Stimulated activated CD4-positive, alpha-beta T cell treated with anti-CD3 and anti-CD28 coated beads, Interleukin-4, amount 100 ng/mL, for 1 hour (primary cell): ENCODE measurements at regions not wholly inside any gene's neighbourhood (a gene's known extent, or its start where the extent isn't known, plus 50 kb on each side); places are given as distances from the start of the nearest gene placed in this dataset.
"Not testable (repeated sequence)": the region's sequence is repeated elsewhere in the genome, so short reads cannot be mapped to it uniquely, and the experiment has no call there.

ENCODE experiments used
- DNase-seq: peaks from one replicate; pipeline ENCODE4 v3.0.0-alpha.2; 2020

DNA sequence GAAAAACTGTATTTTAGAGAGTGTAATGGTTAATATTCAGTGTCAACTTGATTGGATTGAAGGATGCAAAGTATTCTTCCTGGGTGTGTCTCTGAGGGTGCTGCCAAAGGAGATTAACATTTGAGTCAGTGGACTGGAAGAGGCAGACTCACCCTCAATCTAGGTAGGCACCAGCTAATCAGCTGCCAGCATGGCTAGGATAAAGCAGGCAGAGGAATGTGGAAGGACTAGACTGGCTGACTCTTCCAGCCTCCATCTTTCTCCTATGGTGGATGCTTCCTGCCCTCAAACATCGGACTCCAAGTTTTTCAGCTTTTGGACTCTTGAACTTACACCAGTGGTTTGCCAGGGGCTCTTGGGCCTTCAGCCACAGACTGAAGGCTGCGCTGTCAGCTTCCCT is 740.3 kb downstream of the RNF144A start:
- DNase-seq: not testable (repeated sequence)

DNA sequence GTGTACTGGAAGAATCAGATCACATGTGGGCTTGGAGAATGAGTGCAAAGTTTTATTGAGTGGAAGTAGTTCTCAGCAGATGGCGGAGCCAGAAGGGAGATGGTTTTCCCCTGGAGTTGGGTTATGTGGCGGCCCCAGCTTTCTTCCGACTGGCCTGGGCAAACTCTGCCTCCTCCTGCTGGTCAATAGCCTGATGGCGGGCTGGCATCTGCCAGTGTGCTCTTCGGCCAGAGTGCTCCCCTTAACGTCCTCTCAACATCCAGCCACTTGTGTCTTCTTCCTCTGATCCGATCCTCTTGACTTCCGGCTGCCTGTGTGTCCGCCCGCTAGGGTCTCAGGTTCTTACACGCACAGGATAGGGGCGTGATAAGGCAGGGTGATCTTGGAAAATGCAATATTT is 741.3 kb downstream of the RNF144A start:
- DNase-seq: no peak

DNA sequence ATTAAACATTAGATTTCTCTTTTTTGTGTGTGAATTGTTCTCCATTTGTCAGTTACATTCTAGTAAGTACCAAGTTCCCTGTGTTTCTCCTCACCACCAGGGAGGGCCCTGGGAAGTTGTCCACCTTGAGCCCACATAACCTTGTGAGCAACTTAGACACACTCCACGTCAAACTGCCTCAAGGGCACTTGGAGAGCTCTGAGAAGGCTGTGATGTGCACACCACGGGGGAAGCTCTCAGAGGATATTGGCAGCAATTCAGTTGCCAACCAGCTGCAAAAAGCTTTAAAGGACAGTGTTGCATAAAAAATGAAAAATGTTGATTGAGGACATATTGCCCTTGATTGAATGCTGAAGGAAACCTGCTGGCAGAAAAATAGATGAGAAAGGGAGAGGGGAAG is 743.6 kb downstream of the RNF144A start:
- DNase-seq: no peak

DNA sequence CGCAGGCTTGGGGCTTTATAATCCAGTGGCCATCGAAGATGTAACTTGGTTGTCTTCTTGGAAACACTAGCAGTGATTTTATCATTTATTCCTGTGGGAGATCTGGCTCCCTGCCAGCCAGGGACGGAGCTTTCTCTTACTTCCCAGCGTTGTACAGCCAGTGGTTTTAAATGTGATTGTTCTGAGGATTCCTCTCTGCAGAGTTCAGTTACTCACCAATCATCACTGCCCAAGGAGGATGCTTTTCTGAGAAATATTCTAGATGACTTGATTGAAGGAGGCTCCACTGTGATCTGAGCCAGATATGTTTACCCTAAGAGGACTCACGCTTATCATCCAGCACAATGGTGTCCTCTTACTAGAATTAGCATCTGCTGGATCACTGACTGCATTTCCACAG is 744.3 kb downstream of the RNF144A start:
- no peak for DNase-seq

- no peak for DNase-seq
These were observed 748.7 kb downstream of the RNF144A start for GRCh38 chr2:7665880-7666279.

DNA sequence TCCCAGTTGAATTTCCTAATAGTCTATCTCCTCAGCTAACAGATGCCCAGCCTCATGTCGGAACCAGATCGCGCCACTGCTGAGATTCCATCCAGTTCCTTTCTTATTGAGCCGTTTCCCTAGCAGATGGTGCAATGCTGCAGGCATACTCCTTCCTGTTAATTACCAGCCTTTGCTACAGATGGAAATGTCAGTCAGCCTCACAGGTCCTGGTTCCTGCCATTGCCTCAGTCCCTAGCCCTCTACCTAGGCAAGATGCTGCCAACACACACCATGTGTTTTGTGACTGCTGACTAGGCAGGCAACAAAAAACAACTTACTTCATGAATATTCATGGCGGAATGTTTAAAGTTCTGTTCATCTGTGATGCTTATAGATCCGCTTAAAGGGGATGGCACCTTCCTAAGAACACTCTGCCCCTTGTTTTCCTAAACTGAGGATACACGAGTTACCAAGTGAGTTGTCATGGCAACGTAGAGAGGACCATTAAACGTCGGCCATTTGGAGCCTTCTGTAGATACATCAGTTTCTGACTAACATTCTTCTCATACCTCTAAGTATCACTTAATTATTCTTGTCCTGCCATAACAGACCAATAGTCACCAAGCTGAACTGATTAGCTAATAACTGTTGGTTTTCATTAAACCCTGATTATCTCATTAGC is 749.5 kb downstream of the RNF144A start:
- DNase-seq: no peak

DNA sequence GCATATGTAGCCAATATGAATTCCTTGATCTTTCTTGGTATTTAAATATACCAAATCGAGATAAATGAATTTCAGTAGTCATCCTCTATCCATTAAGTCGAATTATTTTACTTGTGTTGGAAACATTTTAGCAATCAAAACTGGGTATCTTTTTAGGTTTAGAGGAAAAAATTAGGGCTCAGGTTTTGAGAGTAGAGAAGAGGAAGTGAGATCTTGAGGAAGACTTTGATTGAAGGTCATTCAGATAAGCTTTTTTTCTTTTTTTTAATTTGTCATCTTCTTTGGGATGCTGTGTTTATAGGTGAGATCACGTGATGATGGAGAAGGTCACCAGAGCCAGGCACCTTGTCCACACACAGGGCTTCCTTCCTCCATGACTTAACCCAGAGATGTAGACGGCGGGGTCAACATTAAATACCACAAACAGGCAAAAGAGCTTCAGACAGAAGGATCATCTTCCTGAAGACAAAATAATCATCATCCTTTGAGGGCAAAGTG is 750.1 kb downstream of the RNF144A start:
- DNase-seq: no peak

GRCh38 chr2:7670905-7671641 is 753.9 kb downstream of the RNF144A start:
- DNase-seq: no peak

GRCh38 chr2:7672027-7672684 is 754.9 kb downstream of the RNF144A start:
- peak; percentile 51 for DNase-seq

GRCh38 chr2:7672685-7673071 is 755.5 kb downstream of the RNF144A start:
- no peak for DNase-seq

DNA sequence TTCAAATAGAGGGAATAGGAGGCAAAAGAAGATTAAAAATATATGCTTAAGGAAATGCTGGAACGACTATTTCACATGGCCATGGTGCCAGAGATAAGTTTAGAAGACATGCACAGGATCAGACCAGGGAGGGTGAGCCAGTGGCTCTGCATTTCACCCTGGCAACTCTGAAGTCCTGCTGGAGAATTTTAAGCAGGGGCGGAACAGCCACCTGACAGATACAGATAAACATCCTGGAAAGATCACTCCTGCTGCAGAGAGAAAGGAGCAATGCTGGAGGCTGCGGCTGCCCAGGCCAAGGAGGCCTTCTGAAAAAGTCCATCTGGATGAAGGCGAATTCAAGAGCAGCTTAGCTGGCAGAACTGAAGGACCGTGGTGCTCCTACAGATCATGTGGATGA is 755.9 kb downstream of the RNF144A start:
- no peak for DNase-seq

GRCh38 chr2:7673853-7674252 is 756.6 kb downstream of the RNF144A start:
- no peak for DNase-seq

DNA sequence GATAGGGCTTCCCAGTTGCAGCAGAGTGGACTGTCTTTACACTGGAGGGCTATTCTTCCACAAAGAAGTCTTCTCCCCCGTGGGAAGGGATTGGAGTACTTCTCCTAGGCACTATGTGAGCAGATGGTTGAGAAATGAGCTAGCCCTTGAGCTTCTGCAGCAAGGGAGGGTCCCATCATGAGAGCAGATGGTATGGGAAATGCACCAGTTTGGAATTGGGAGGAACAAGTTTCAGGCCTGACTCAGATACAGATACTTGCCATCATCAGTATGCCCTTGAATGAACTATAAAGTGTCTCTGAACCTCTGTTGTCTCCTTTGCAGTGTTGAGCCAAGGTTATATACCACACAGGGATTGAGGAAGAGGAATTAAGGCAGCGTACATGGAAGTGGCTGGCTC is 757.4 kb downstream of the RNF144A start:
- DNase-seq: no peak

DNA sequence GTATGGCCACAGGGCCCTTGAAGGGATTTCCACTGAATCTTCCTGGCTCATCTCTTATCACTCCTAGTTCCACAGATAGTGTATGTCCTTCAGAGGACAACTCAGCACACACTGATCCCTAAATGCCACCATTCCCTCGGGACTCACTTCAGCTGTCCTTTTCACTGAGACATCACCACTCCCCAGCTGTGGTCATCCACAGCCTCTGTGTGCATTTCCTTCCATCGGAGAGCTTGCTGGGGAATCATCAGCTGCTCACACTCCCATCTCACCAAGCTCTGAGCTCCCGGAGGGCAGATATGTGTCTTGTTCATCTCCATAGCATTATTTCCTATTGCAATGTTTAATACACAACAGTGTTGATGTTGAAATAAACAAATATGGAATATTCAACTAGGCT is 759.5 kb downstream of the RNF144A start:
- no peak for DNase-seq

GRCh38 chr2:7681881-7682461 is 764.8 kb downstream of the RNF144A start:
- DNase-seq: no peak

- DNase-seq: no peak
These were observed 766.0 kb downstream of the RNF144A start for GRCh38 chr2:7683196-7683595.

- DNase-seq: no peak
These were observed 766.5 kb downstream of the RNF144A start for GRCh38 chr2:7683708-7684107.

GRCh38 chr2:7685342-7686015 is 768.3 kb downstream of the RNF144A start:
- DNase-seq: no peak

GRCh38 chr2:7686016-7686385 is 768.8 kb downstream of the RNF144A start:
- DNase-seq: no peak

DNA sequence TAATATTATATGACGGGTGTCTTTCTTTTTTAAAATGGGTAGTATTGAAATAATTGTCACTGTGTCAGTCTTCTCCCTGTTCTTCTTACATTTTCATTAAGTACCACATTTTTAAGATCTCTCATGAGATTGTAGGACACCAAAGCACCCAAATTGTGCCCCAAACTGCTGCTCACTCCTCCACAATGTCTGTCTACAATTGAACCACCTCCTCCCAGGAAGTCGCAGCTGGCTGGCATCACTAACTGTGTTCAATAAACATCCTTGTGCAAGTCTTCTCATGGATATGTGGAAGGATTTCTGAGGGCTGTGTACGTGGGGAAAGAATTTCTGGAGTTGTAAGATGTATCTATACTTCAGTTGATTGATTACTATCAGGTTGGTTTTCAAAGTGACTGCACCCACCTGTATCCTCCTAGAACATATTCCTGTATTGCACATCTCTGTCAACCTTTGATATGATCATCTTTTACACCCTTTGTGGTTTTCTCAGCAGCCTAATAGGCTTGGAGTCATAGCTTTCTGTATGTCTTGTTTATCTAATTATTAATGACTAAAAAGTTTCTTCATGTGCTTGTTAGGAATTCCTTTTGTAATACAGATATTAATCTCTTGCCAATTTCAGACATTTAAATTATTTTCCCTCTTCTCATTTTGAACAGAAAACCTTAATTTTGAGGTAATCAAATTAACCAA is 774.9 kb downstream of the RNF144A start:
- DNase-seq: no peak

- no peak for DNase-seq
These were observed 775.5 kb downstream of the RNF144A start for GRCh38 chr2:7692657-7693161.
